ENCODE measurements at regions not wholly inside any gene's neighbourhood (a gene's known extent, or its start where the extent isn't known, plus 50 kb on each side); places are given as distances from the start of the nearest gene placed in this dataset.

DNA sequence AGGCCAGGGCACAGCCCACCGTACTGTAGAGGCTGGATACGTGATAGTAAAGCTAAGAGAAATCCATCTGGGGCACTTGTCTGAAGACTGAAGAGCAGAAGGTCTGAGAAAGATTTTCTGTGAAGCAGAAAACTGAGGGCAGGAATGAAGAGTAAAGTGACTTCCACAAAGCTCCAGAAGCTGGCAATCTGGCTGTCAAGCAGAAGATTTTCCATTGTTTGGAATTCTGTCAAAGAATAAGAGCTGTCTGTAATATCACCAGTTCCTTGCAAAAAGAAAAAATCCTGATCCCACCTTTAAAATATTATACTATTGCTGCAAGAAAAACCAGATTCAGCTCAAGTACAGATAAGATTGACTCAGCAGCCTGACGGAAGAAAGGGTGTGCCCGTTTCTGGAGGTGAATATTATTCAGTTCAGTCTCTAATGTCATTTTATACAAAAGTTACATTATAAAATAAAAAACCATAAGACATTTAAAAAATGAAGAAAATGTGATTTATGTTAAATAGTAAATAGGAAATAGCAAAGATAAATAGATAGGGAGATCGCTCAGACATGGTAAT lies 550.4 kb upstream of the SGO1 start:
- TF ChIP-seq MAFK (IDR thresholded peaks at IDR 0.05; ENCODE audit: low read depth, low read length) (no peak), POLR2A (IDR thresholded peaks at IDR 0.05; ENCODE audit: low read depth, low read length) (no peak)
- TF ChIP-seq, protein P1, sequence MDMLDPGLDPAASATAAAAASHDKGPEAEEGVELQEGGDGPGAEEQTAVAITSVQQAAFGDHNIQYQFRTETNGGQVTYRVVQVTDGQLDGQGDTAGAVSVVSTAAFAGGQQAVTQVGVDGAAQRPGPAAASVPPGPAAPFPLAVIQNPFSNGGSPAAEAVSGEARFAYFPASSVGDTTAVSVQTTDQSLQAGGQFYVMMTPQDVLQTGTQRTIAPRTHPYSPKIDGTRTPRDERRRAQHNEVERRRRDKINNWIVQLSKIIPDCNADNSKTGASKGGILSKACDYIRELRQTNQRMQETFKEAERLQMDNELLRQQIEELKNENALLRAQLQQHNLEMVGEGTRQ (IDR thresholded peaks at IDR 0.05; ENCODE audit: low read depth, low read length), result no peak
